PC-9 (cell line): ENCODE measurements at regions not wholly inside any gene's neighbourhood (a gene's known extent, or its start where the extent isn't known, plus 50 kb on each side); places are given as distances from the start of the nearest gene placed in this dataset.

Experiments
- CTCF ChIP-seq: fragments of 200-600 bp; sonication (generic); conservative IDR thresholded peaks from 2 replicates; pipeline ENCODE4 v1.6.1; 2017; ENCODE audit warnings: mixed run types, antibody characterized with exemption, mild to moderate bottlenecking, moderate library complexity
- EZH2 ChIP-seq: fragments of 200-600 bp; sonication (generic); IDR thresholded peaks from 2 replicates; pipeline ENCODE4 v1.8.0; 2017; ENCODE audit warnings: antibody characterized with exemption, low read depth

GRCh38 chr17:72497915-72498314 lies 377.1 kb downstream of the SOX9 start:
- no peak for TF ChIP-seq CTCF
- no peak for TF ChIP-seq EZH2
